NCI-H1092 treated with DMSO at 0.1 percent for 48 hours (cell line): ENCODE measurements at regions not wholly inside any gene's neighbourhood (a gene's known extent, or its start where the extent isn't known, plus 50 kb on each side); places are given as distances from the start of the nearest gene placed in this dataset.

Experiments
- DNase-seq: peaks from one replicate; lab custom pipeline; 2025; lab: John Stamatoyannopoulos, UW

DNA sequence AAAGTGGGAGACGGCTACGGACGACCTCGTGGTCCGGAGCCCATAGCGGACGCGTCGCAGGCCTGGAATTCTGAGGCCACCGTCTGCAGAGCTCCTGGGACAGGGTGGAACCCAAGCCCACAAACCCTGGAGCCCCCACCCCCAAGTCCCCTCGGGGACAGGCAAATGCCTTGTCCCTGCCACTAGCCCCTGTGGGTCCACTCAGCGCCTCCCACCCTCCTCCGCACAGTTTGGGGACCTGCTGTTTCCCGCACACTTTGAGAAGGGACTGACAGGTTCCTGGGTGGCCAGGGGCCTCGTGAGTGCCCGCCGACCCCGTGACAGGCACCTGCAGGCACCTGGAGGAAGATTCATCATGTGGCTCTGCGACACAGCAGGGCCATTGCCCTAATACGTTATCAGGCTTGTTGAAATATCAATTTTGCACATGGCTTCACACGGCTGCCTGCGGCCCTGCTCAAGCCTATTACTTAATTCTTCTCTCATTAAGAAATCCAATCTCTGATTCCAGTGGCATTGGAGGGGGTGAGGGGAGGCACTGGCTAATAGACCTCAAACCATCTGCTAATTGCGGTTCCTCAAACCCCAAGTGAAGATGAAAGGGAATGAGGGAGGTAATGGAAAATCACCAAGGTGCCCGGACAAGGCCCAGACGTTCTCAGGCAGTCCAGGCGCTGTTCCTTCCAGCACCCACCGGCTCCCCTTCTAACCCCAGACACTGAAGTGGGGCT, 672.5 kb downstream of the BRD1 start:
- DNase-seq = no peak

DNA sequence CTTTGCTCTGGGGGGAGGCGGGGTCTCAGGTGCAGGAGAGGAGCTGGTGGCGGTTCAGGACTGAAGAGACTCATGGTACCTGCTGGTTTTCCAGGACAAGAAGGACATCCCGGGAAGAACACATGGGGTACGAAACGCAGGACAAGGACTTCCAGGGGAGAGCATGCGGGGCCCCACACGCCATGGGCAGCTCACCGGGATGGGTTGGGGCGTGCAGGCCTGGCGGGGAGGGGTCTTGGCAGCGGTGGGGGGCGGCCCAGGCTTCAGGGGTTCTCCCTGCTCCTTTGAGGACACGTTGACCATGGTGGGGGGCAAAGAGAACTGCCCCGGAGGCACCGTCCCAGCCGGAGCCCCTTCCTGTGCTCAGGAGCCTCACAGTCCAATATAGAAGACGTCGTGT, 673.2 kb downstream of the BRD1 start:
- no peak for DNase-seq

DNA sequence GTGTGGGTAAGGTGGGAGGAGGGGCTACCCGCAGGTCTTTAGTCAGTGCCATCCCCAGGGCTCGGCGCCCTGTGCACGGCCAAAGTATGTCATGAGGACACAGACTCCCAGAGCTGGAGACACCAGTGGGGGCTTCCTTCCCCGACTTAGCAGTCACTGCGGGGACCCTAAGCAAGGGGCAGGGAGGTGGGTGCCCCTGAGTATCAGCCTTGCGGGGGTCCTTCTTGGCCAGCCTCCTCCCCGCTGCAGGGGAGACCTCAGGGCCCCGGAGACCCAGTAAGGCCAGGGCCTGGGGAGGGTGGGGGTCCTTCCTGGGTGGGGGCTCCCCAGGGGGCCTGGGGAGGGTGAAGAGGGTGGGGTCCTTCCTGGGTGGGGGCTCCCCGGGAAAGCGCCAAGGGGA, 673.8 kb downstream of the BRD1 start:
- DNase-seq = no peak

DNA sequence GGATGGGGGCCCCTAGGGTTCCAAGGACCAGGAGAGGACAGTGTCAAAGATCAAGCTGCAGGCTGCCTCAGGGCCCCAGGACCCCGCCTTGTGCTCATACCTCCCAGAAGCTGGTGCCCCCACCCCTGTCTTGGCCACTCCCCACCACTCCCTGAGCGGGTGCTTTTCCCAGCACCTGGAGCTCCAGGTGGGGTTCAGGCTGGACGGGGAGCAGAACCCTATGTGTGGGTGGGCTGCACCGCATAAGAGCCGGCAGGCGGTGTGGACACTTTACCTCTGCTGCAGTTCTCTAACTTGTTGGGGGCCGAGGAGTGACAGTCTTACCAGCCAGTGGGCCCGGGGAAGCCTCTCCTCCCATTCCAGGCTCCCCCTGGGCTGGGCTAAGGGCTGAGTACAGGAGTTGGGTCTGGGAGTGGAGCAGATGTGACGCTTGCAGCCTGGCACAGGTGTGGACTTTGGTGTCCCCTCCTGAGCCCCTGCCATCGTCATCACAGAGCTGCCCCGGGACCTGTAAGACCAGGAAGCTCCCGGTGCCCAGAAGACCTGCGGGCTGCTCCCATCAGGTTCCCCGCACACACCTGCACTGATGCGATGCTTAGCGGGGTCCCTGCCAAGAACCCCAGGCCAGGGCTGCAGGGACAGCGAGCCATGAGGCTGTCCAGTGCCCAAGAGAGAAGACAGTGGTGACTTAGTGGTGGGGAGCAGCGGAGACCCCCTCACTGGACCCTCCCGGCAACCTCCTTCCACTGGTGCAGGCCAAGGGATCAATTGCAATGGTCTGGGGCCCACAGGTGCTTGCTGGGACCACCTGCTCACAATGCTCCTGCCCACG, 674.5 kb downstream of the BRD1 start:
- DNase-seq = no peak

DNA sequence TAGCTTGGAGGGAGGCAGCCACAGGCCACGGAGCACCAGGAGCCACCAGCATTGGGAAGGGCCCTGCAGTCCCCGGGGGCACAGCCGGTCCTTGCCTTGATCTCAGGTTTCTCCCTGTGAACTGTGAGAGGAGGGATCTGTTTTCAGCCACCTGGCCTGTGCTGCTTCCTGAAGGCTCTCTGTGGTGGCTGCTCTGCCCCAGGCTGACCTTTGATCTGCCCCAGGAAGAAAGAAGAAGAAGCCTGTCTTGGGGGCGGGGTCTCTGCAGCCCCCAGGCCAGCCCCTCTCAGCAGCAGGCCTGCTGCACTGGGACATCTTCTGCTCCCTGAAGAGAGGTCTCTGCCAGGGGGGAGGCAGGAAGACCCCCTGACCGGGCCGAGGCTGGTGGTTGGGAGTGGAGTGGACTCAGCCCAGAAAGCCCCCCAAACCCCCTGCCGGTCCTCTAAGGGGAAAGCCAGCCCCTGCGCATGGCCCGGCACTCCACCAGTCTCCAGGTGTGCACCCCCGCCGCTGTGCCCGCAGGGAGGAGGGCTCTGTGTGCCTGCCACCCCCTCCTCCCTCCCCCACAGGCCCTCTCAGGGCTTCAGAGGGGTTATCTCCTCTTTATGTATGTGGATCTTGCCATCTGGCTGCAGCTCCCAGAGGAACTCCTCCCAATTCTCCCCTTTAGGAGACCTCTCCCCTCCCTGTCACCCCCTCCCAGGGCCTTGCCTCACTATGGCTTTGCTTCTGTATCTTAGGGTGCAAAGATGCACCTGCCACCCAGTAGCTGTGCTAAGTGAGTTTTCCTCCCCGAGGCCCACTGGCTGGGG, 675.3 kb downstream of the BRD1 start:
- DNase-seq = no peak

DNA sequence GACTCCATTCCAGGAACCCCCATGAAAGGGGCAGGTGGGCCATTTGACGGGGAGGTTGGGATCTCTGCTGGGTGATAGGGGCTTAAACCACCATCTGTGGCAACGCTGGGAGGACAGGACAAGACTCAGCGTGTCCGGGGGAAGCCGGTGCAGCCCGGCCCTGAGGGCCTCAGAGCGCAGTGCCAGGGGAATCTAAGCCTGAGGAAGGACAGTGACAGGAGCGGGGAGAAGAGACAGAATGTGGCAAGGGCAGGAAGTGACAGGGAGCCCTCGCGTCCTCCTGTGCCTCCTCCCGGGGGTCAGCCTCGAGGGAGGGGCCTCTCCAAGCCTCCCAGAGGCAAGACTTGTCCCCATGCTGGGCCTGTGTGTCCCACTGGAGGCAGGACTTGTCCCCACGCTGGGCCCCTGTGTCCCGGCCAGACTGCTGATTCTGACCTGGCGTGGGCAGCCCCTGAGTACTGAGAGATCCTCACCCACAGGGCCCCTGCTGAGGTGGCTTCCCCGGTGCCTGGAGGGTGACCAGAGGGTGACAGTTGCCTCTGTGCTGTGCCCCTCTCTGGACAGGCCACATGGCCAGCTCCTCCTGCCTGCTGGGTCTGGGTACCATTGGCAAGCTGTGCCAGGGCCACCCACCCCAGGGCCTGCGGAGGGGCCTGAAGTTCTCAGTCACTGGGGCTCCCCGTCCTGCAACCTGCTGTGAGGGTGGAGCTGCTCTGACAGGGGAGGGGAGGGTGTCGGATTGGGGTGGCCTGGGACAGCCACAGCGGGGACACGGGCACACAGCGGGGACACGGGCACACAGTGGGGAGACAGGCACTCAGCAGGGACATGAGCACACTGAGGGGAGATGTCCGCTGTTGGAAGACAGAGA, 676.2 kb downstream of the BRD1 start:
- no peak for DNase-seq

DNA sequence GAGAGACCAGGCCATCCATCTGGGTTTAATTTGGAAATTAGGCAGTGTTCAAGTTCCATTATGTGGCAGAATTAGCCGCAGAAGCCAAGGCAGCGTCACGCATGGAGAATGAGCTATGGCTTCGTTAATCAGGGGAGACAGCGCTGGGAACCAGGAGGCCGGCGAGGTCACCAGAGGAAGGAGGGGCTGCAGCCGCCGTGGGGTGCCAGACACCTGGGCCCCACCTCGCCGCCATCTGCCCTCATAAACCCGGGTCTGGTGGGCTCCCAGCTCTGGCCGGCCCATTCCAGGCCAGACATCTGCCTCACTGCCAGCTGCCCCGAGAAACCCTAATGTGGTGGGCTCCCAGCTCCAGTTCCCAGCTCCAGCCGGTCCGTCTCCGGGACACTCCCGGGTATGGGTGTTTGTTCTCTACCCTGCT, 676.9 kb downstream of the BRD1 start:
- DNase-seq = no peak

DNA sequence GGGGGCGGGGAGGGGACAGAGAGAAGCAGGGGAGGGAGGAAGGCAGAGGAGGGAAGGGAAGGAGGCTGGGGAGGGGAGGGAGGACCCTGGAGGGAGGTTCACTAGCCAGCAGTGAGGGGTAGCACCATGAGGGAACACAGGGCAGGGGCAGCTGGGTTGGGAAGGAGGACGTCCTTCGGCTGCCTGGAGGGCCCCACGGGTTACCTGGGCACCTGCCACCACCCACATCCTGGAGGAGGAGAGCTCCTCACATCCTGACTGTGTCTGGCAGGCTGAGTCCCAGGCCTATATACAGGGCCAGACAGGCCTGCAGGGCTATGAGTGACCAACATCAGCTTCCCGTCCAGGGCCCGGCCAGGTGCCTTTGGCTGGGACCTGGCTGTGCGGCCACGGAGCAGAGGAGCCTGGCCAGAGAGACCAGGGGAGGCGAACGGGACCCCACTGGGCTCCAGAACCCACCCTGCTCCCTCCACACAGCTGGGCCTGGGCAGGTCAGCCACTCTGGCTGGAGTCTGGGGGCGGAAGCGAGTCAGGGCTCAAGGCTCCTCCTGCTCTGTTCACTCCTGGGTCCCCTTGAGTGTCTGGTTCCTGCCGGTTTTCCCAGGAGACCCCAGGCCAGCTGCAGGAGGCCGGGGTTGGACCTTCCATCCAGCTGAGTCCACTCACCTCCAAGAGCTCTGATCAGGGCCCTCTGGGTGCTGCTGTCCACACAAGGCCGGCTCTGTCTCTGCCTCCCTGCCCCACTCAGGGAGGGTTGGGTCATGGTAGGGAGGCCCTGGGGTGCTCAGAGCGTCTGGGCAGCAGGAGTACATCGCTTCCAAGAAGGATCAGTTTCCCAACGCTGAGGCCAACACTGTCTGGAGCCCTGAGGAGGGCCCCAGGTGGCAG, 677.7 kb downstream of the BRD1 start:
- DNase-seq = no peak

DNA sequence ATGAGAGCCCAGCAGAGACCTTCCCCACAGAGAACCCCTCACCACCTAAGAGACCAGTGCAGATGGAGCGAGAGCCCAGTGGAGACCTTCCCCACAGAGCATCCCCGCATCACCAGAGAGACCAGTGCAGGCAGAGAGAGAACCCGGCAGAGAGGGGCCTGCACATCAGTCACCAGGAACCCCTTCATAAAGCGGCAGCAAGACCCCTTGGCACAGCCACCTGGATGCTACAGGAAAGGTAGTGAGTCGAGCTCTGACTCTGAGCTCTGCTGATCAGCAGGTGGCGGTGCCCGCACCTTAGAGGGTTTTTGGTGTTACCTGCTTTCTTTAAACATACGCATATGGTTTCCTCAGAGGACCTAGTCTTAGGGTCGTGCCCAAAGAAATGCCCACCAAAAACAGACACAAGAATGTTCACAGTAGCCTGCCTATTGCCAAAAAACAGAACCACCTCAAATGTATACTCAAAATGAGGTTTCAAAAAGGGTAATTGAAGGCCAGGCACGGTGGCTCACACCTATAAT, 678.7 kb downstream of the BRD1 start:
- no peak for DNase-seq

DNA sequence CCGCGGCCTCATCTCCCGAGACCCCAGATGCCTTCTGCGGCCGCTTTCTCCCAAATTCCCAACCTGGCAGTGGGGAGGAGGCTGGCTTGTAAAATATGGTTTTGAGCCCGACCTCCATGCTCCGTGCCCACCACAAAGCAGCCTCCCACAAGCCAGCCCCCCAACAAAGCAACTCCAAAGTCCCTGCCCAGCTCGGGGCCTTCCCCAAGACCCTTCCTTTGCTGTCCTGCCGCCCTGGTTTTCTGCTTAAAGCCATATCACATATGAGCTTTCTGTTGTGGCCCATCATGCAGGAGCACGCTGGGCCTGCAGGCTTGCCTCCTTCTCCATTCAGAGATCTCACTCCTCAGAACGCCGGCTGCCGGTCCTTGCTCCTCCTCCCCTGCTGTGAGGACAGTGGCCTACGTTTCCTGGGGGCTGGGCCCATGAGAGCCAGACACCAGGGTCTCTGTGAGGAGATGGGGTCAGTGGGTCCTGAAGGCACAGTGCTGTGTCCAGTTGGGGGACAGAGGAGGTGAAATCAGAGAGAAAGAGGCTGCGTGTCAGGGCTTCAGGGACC, 680.0 kb downstream of the BRD1 start:
- DNase-seq = no peak

DNA sequence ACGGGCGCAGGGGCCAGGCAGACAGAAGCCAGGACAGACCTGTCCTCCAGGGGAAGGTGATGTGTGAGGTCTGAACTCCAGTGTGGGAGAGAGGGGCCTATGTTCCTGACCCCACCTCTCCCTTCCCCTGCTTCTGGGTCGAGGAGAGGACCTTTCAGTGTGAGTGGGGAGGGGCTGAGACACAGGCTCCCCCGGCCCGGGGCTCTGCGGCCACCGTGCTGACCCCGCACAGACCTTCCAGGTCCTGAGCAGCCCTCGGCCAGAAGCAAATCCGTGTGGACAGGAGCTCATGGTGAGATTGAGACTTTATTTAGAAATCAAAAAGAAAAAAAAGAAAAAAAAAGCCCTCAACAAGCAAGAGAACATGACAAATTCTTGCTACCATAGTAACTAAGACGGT, 680.5 kb downstream of the BRD1 start:
- no peak for DNase-seq

DNA sequence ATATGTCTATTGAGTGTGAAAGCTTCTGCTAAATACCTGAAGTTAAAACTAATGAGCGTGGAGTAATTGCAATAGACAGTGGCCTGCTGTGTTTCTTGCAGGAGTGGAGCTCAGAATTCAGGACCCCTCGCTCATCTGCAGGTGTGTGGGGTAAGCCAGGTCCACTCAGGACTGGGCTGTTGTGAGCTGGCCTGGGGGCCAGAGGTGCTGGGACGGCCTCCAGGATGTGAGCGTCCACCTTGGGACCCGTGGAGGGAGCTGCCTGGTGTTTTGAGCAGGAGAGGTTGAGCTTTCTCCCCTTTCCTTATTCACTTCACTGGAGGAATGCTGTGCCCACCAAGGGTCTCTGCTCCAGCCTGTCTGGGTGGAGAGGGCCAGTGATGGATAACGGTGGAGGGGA, 681.2 kb downstream of the BRD1 start:
- no peak for DNase-seq

DNA sequence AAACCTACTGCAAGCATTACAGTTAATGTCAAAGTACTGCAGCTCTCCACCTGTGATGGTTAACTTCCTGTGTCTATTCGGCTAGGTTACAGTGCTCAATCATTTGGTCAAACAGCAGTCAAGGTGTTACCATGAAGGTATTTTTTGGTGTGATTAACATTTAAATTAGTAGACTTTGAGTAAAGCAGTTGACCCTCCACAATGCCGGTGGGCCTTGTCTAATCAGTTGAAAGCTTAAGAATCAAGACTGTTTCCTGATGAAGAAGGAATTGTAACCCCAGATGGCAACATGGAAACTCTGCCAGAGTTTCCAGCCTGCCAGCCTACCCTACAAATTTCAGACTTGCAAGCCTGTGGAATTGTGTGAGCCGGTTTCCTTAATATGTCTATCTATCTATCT, 683.9 kb downstream of the BRD1 start:
- no peak for DNase-seq

DNA sequence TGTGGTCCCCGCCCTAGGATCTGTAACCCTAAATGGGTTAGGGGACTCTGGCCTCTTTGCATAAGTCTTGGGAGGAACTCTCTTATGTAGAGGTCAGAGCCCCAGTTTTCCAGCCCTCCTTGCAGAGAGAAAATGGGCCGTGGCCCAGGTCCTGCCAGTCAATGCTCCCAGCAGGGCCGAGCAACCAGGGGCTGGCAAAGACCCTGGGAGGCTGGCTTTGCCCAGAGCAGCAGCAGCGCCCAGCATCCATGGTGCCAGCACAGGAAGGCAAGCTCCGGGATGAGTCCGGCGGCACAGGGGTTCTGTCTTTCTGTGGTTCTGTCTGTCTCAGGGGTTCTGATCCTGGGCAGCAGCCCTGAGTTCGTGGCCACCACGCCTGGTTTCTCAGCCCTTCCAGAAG, 684.8 kb downstream of the BRD1 start:
- no peak for DNase-seq

DNA sequence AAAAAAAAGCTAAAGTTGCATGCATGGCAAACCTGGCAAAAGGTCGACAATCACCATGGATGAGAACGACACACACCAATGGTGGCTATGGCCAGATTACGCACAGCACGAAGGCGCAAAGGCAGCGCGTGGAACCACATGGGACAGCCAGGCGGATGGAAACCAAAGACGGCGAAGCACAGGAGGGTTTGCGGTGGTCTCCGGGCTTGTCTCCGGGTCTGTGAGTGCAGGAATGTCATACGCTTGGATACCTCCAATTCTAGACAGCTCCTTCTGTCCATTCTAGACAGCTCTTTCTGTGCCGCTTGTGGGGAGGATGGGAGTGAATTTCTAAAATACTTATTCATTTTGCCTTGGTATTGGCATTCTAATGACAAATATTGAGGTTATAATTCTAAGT, 685.4 kb downstream of the BRD1 start:
- no peak for DNase-seq

DNA sequence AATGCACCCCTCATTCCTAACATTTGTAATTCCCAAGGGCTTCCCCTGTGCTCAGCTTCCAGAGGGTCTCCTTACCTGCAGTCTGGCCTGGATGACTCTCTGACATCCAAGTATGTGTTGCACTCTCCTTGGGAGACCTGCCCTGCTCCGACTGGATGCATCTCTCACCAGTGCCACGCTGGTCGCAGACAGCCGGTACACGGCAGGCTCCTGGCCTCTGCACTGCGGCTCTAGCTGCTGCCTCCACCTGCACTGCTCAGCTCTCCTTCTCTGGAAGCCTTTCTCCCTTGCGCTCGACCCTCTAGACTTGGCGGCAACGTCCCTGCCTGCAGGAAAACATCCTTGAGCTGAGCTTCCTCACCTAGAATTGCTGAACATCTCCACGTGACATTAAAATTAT, 685.9 kb downstream of the BRD1 start:
- no peak for DNase-seq

DNA sequence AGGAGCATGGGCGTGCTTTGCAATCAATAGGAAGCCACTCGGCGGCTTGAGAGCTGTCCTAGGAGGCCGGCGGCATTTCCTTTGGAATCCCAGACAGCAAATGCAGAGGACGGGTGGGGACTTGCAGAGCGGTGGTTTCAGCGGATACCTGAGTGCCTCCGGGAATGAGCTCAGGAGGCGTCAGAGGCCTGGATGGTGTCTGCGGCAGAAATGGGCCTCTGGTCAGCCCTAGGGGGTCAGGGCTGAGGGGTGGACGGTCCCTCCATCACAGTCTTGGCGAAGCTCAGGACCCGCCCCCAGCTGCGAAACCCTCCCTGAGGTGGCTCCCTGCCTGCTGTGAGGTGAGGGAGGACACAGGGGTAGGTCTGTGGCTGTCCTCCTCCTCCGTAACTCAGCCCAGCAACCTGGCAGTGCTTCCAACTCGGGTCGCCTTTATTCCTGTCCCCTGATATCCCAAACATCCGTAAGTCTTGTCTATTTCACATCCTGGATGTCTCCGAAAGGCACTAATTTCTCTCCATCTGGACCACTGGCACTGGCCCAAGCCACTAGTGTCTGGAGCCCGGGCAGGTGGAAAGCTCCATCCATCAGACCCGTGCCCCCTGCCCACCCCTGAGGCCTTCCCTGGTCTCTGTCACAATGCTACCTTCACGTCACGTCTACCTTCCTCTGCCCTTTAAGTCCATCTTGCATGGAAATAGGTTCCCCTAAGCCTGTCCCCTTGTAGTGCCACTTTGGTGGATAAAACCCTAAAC, 686.6 kb downstream of the BRD1 start:
- DNase-seq = no peak

DNA sequence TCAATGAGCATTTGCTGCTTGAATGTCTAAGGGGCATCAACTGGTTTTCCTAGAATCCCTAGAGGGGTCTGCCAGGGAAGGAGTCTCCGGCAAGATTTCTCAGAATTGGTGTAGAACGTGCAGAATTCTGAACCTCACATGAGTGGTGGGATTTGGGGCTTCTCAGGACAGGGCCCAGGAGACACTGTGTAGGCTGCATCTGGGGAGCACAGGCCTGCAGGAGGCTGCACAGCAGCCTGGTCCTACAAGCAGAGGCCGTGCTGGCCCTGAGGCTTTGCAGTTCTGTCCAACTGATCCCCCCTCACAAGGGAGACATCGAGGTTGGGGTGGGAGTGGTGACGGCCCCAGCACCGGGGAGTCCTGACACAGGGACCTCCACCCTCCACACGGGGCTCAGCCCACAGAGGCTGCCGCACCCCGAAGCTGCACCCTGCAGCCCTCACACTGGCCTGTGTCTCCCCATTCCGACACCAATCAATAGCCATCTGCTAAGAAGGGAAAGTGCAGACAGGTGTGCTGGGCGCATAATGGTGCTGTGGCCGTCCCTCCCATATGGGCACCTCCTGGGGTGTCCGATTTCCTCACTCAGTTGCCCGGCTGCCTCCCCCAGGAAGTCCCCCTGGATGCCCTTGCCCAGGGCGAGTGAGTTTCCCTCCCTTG, 688.1 kb downstream of the BRD1 start:
- no peak for DNase-seq

DNA sequence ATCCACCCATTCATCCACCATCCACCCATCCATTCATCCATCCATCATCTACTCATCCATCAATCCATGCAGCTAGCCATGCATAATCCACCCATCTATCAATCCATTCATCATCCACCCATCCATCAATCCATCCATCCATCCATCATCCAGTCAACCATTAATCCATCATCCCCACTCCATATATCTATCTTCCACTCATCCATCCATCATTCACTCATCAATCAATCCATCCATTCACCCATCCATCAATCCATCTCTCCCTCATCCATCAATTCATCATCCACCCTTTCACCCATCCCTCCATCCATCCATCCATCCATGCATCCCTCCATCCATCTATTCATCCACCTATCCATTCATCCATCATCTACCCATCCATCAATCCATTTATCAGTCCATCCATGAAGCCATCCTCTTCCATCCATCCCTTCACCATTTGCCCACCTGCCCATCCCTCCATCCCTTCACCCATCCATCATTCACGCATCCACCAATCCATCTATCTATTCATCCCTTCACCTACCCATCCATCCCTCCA, 689.4 kb downstream of the BRD1 start:
- no peak for DNase-seq
